ENCODE measurements at regions not wholly inside any gene's neighbourhood (a gene's known extent, or its start where the extent isn't known, plus 50 kb on each side); places are given as distances from the start of the nearest gene placed in this dataset.

- no peaks in the 10 kb centered on the region for H3K4me1 ChIP-seq (ENCODE audit: control insufficient read depth, insufficient read depth, low read length)
- no peaks in the 10 kb centered on the region for H3K27me3 ChIP-seq (ENCODE audit: control insufficient read depth, insufficient read depth, low read length)
- peak; percentile 1 to 2 for DNase-seq
- H3K36me3 ChIP-seq (ENCODE audit: control insufficient read depth, insufficient read depth, low read length): no peaks in the 10 kb centered on the region
- no CpG with 5 or more reads among the region's 7 CpGs for WGBS (ENCODE audit: insufficient coverage, low lambda C conversion rate)
- no peak overlapping the region for H3K4me3 ChIP-seq (ENCODE audit: low read length)
- no peaks in the 10 kb centered on the region for H3K9me3 ChIP-seq (ENCODE audit: control insufficient read depth, low read depth, low read length)
- no peak overlapping the region for H3K27ac ChIP-seq (ENCODE audit: low read length)
These were observed 314.8 kb upstream of the C1orf87 start for GRCh38 chr1:60388092-60388987.

GRCh38 chr1:60387175-60387574 lies 313.6 kb upstream of the C1orf87 start:
- Histone ChIP-seq H3K4me3 (ENCODE audit: low read length) (no peak overlapping the region), H3K9me3 (ENCODE audit: control insufficient read depth, low read depth, low read length) (no peaks in the 10 kb centered on the region), H3K4me1 (ENCODE audit: control insufficient read depth, insufficient read depth, low read length) (no peaks in the 10 kb centered on the region), H3K36me3 (ENCODE audit: control insufficient read depth, insufficient read depth, low read length) (no peaks in the 10 kb centered on the region), H3K27ac (ENCODE audit: low read length) (no peak overlapping the region), H3K27me3 (ENCODE audit: control insufficient read depth, insufficient read depth, low read length) (no peaks in the 10 kb centered on the region)
- no peak for DNase-seq
- WGBS (ENCODE audit: insufficient coverage, low lambda C conversion rate): 85% methylated on average over 2 of the region's 2 CpGs

- no peak overlapping the region for H3K27ac ChIP-seq (ENCODE audit: low read length)
- no peak overlapping the region for H3K4me3 ChIP-seq (ENCODE audit: low read length)
- DNase-seq: no peak
- WGBS (ENCODE audit: insufficient coverage, low lambda C conversion rate): no CpG with 5 or more reads among the region's 3 CpGs
- no peaks in the 10 kb centered on the region for H3K9me3 ChIP-seq (ENCODE audit: control insufficient read depth, low read depth, low read length)
- no peaks in the 10 kb centered on the region for H3K4me1 ChIP-seq (ENCODE audit: control insufficient read depth, insufficient read depth, low read length)
- no peaks in the 10 kb centered on the region for H3K27me3 ChIP-seq (ENCODE audit: control insufficient read depth, insufficient read depth, low read length)
- H3K36me3 ChIP-seq (ENCODE audit: control insufficient read depth, insufficient read depth, low read length): no peaks in the 10 kb centered on the region
These were observed 312.7 kb upstream of the C1orf87 start for GRCh38 chr1:60386249-60386648.

GRCh38 chr1:60376196-60376595 lies 302.6 kb upstream of the C1orf87 start:
- DNase-seq: no peak
- Histone ChIP-seq H3K9me3 (ENCODE audit: control insufficient read depth, low read depth, low read length) (no peaks in the 10 kb centered on the region), H3K27ac (ENCODE audit: low read length) (no peak overlapping the region), H3K36me3 (ENCODE audit: control insufficient read depth, insufficient read depth, low read length) (no peaks in the 10 kb centered on the region), H3K4me3 (ENCODE audit: low read length) (no peak overlapping the region), H3K27me3 (ENCODE audit: control insufficient read depth, insufficient read depth, low read length) (no peaks in the 10 kb centered on the region), H3K4me1 (ENCODE audit: control insufficient read depth, insufficient read depth, low read length) (no peaks in the 10 kb centered on the region)
- 100% methylated on average over 1 of the region's 1 CpG for WGBS (ENCODE audit: insufficient coverage, low lambda C conversion rate)

- Histone ChIP-seq H3K4me1 (ENCODE audit: control insufficient read depth, insufficient read depth, low read length) (no peaks in the 10 kb centered on the region), H3K4me3 (ENCODE audit: low read length) (no peak overlapping the region), H3K9me3 (ENCODE audit: control insufficient read depth, low read depth, low read length) (no peaks in the 10 kb centered on the region), H3K27ac (ENCODE audit: low read length) (no peak overlapping the region), H3K36me3 (ENCODE audit: control insufficient read depth, insufficient read depth, low read length) (no peaks in the 10 kb centered on the region), H3K27me3 (ENCODE audit: control insufficient read depth, insufficient read depth, low read length) (no peaks in the 10 kb centered on the region)
- no CpG with 5 or more reads among the region's 1 CpG for WGBS (ENCODE audit: insufficient coverage, low lambda C conversion rate)
- DNase-seq: no peak
These were observed 301.0 kb upstream of the C1orf87 start for GRCh38 chr1:60374537-60374936.

GRCh38 chr1:60367532-60367931 lies 294.0 kb upstream of the C1orf87 start:
- H3K9me3 ChIP-seq (ENCODE audit: control insufficient read depth, low read depth, low read length): no peaks in the 10 kb centered on the region
- H3K27ac ChIP-seq (ENCODE audit: low read length): no peak overlapping the region
- H3K36me3 ChIP-seq (ENCODE audit: control insufficient read depth, insufficient read depth, low read length): no peaks in the 10 kb centered on the region
- no peak for DNase-seq
- H3K27me3 ChIP-seq (ENCODE audit: control insufficient read depth, insufficient read depth, low read length): no peaks in the 10 kb centered on the region
- H3K4me3 ChIP-seq (ENCODE audit: low read length): no peak overlapping the region
- H3K4me1 ChIP-seq (ENCODE audit: control insufficient read depth, insufficient read depth, low read length): no peaks in the 10 kb centered on the region
- WGBS (ENCODE audit: insufficient coverage, low lambda C conversion rate): 100% methylated on average over 1 of the region's 7 CpGs

- 83% methylated on average over 1 of the region's 3 CpGs for WGBS (ENCODE audit: insufficient coverage, low lambda C conversion rate)
- Histone ChIP-seq H3K27me3 (ENCODE audit: control insufficient read depth, insufficient read depth, low read length) (no peaks in the 10 kb centered on the region), H3K4me1 (ENCODE audit: control insufficient read depth, insufficient read depth, low read length) (no peaks in the 10 kb centered on the region), H3K36me3 (ENCODE audit: control insufficient read depth, insufficient read depth, low read length) (no peaks in the 10 kb centered on the region), H3K27ac (ENCODE audit: low read length) (no peak overlapping the region), H3K4me3 (ENCODE audit: low read length) (no peak overlapping the region), H3K9me3 (ENCODE audit: control insufficient read depth, low read depth, low read length) (no peaks in the 10 kb centered on the region)
- DNase-seq: no peak
These were observed 285.9 kb upstream of the C1orf87 start for GRCh38 chr1:60359431-60359830.

- Histone ChIP-seq H3K27ac (ENCODE audit: low read length) (no peak overlapping the region), H3K27me3 (ENCODE audit: control insufficient read depth, insufficient read depth, low read length) (no peaks in the 10 kb centered on the region), H3K4me3 (ENCODE audit: low read length) (no peak overlapping the region), H3K9me3 (ENCODE audit: control insufficient read depth, low read depth, low read length) (no peaks in the 10 kb centered on the region), H3K4me1 (ENCODE audit: control insufficient read depth, insufficient read depth, low read length) (no peaks in the 10 kb centered on the region), H3K36me3 (ENCODE audit: control insufficient read depth, insufficient read depth, low read length) (no peaks in the 10 kb centered on the region)
- DNase-seq: no peak
These were observed 277.0 kb upstream of the C1orf87 start for GRCh38 chr1:60350531-60350930.

- 100% methylated on average over 1 of the region's 1 CpG for WGBS (ENCODE audit: insufficient coverage, low lambda C conversion rate)
- Histone ChIP-seq H3K36me3 (ENCODE audit: control insufficient read depth, insufficient read depth, low read length) (no peaks in the 10 kb centered on the region), H3K4me3 (ENCODE audit: low read length) (no peak overlapping the region), H3K9me3 (ENCODE audit: control insufficient read depth, low read depth, low read length) (no peaks in the 10 kb centered on the region), H3K27ac (ENCODE audit: low read length) (no peak overlapping the region), H3K27me3 (ENCODE audit: control insufficient read depth, insufficient read depth, low read length) (no peaks in the 10 kb centered on the region), H3K4me1 (ENCODE audit: control insufficient read depth, insufficient read depth, low read length) (no peaks in the 10 kb centered on the region)
- DNase-seq: no peak
These were observed 275.3 kb upstream of the C1orf87 start for GRCh38 chr1:60348884-60349283.

GRCh38 chr1:60345621-60346020 lies 272.1 kb upstream of the C1orf87 start:
- WGBS (ENCODE audit: insufficient coverage, low lambda C conversion rate): no CpG with 5 or more reads among the region's 1 CpG
- H3K27ac ChIP-seq (ENCODE audit: low read length): no peak overlapping the region
- H3K27me3 ChIP-seq (ENCODE audit: control insufficient read depth, insufficient read depth, low read length): no peaks in the 10 kb centered on the region
- H3K36me3 ChIP-seq (ENCODE audit: control insufficient read depth, insufficient read depth, low read length): no peaks in the 10 kb centered on the region
- H3K9me3 ChIP-seq (ENCODE audit: control insufficient read depth, low read depth, low read length): no peaks in the 10 kb centered on the region
- peak in 1 of 2 donors; percentile 4 for DNase-seq
- no peak overlapping the region for H3K4me3 ChIP-seq (ENCODE audit: low read length)
- H3K4me1 ChIP-seq (ENCODE audit: control insufficient read depth, insufficient read depth, low read length): no peaks in the 10 kb centered on the region

GRCh38 chr1:60345049-60345448 lies 271.5 kb upstream of the C1orf87 start:
- Histone ChIP-seq H3K9me3 (ENCODE audit: control insufficient read depth, low read depth, low read length) (no peaks in the 10 kb centered on the region), H3K36me3 (ENCODE audit: control insufficient read depth, insufficient read depth, low read length) (no peaks in the 10 kb centered on the region), H3K27ac (ENCODE audit: low read length) (no peak overlapping the region), H3K4me3 (ENCODE audit: low read length) (no peak overlapping the region), H3K4me1 (ENCODE audit: control insufficient read depth, insufficient read depth, low read length) (no peaks in the 10 kb centered on the region), H3K27me3 (ENCODE audit: control insufficient read depth, insufficient read depth, low read length) (no peaks in the 10 kb centered on the region)
- DNase-seq: peak in 1 of 2 donors; percentile 6
- 43% methylated on average over 2 of the region's 4 CpGs for WGBS (ENCODE audit: insufficient coverage, low lambda C conversion rate)

All from large intestine (tissue), 3 donors.